ENCODE measurements at regions not wholly inside any gene's neighbourhood (a gene's known extent, or its start where the extent isn't known, plus 50 kb on each side); places are given as distances from the start of the nearest gene placed in this dataset.

- TF ChIP-seq EZH2 (IDR thresholded peaks at IDR 0.05; ENCODE audit: borderline replicate concordance, insufficient read depth, low read depth, low read length, poor library complexity, severe bottlenecking) (no peak), CTCF (IDR thresholded peaks at IDR 0.05) (no peak)
These were observed 286.0 kb downstream of the TSN start for GRCh38 chr2:122041455-122041854.
